H1 (cell line): ENCODE measurements at regions not wholly inside any gene's neighbourhood (a gene's known extent, or its start where the extent isn't known, plus 50 kb on each side); places are given as distances from the start of the nearest gene placed in this dataset.

Source experiments
- BACH1 ChIP-seq: IDR thresholded peaks from 2 replicates; pipeline ENCODE4 v1.6.1; 2012; ENCODE audit warnings: low read length, improper control_type of control experiment
- CBX5 ChIP-seq: fragments of 300-800, 300-1000 bp; sonication (generic); IDR thresholded peaks from 2 replicates; pipeline ENCODE4 v1.7.1; 2016; ENCODE audit warnings: antibody characterized with exemption, low read length, low read depth
- CHD2 ChIP-seq: IDR thresholded peaks from 2 replicates; pipeline ENCODE4 v1.6.1; 2012; ENCODE audit warnings: low read length, improper control_type of control experiment
- CREB1 ChIP-seq: IDR thresholded peaks from 2 replicates; pipeline ENCODE4 v1.6.1; 2012; ENCODE audit warnings: inconsistent platforms
- CTBP2 ChIP-seq: IDR thresholded peaks from 2 replicates; pipeline ENCODE4 v1.7.0; 2011; ENCODE audit warnings: borderline replicate concordance, mild to moderate bottlenecking, moderate library complexity, mixed read lengths, low read length; ENCODE audit not compliant: insufficient read depth, insufficient read length
- FOSL1 ChIP-seq: IDR thresholded peaks from 2 replicates; pipeline ENCODE4 v1.6.1; 2011; ENCODE audit warnings: mild to moderate bottlenecking, low read depth, low read length, moderate library complexity; ENCODE audit not compliant: insufficient read depth
- JUN ChIP-seq: IDR thresholded peaks from 2 replicates; pipeline ENCODE4 v1.6.1; 2011; ENCODE audit warnings: low read depth, mild to moderate bottlenecking, improper control_type of control experiment, low read length
- NANOG ChIP-seq: IDR thresholded peaks from 2 replicates; pipeline ENCODE4 v1.6.1; 2011; ENCODE audit warnings: low read length, low read depth, mild to moderate bottlenecking, inconsistent platforms; ENCODE audit not compliant: insufficient read depth, poor library complexity, severe bottlenecking
- PHF8 ChIP-seq: fragments of 200-600 bp; sonication (generic); conservative IDR thresholded peaks from 2 replicates; pipeline ENCODE4 v1.7.1; 2012; ENCODE audit warnings: low read depth, mild to moderate bottlenecking, inconsistent platforms, low read length, moderate library complexity
- TAF7 ChIP-seq: optimal IDR thresholded peaks from 2 replicates; pipeline ENCODE3; 2011; ENCODE audit warnings: low read depth, mild to moderate bottlenecking, inconsistent platforms, low read length, moderate library complexity, borderline replicate concordance
- TF ChIP-seq, protein P1 (sequence below): IDR thresholded peaks from 2 replicates; pipeline ENCODE4 v1.6.1; 2011; ENCODE audit warnings: low read depth, mild to moderate bottlenecking, low read length; ENCODE audit not compliant: insufficient read depth
- TF ChIP-seq, protein P2 (sequence below): fragments of 300-600 bp; sonication (generic); IDR thresholded peaks from 2 replicates; pipeline ENCODE4 v1.7.1; 2012; ENCODE audit warnings: low read length, moderate library complexity, mild to moderate bottlenecking, inconsistent platforms; ENCODE audit not compliant: insufficient replicate concordance

DNA sequence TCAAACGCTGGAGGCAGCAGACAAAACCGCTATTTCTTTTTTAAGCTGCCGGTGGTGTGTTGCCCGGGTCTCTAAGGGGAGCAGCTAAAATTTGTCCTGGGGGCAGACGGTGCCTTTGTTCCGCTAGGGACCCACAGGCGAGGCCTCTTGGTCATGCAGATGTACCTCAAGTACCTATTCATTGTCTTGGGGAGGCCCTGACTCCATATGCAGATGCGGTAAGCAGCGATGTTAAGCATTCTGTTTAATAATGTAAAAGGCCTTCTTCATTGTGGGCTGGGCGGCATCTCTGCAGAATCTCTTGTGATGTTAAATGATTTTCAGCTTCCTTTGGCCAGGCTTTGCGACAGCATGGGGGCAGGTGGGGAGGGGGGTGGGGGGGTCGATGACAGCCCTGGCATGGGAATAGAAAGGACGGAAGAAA, 98.9 kb upstream of the PJA1 start (continued):
- TF ChIP-seq JUN (no peak), TAF7 (no peak), BACH1 (no peak), CBX5 (no peak), PHF8 (no peak), FOSL1 (no peak), CTBP2 (peak; percentile 87), CHD2 (0 out of 2 replicates have a peak, but pooled peaks have one; percentile 32), CREB1 (no peak), NANOG (peak; percentile 99)
- TF ChIP-seq, protein P1, sequence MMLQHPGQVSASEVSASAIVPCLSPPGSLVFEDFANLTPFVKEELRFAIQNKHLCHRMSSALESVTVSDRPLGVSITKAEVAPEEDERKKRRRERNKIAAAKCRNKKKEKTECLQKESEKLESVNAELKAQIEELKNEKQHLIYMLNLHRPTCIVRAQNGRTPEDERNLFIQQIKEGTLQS, result no peak
- TF ChIP-seq, protein P2, sequence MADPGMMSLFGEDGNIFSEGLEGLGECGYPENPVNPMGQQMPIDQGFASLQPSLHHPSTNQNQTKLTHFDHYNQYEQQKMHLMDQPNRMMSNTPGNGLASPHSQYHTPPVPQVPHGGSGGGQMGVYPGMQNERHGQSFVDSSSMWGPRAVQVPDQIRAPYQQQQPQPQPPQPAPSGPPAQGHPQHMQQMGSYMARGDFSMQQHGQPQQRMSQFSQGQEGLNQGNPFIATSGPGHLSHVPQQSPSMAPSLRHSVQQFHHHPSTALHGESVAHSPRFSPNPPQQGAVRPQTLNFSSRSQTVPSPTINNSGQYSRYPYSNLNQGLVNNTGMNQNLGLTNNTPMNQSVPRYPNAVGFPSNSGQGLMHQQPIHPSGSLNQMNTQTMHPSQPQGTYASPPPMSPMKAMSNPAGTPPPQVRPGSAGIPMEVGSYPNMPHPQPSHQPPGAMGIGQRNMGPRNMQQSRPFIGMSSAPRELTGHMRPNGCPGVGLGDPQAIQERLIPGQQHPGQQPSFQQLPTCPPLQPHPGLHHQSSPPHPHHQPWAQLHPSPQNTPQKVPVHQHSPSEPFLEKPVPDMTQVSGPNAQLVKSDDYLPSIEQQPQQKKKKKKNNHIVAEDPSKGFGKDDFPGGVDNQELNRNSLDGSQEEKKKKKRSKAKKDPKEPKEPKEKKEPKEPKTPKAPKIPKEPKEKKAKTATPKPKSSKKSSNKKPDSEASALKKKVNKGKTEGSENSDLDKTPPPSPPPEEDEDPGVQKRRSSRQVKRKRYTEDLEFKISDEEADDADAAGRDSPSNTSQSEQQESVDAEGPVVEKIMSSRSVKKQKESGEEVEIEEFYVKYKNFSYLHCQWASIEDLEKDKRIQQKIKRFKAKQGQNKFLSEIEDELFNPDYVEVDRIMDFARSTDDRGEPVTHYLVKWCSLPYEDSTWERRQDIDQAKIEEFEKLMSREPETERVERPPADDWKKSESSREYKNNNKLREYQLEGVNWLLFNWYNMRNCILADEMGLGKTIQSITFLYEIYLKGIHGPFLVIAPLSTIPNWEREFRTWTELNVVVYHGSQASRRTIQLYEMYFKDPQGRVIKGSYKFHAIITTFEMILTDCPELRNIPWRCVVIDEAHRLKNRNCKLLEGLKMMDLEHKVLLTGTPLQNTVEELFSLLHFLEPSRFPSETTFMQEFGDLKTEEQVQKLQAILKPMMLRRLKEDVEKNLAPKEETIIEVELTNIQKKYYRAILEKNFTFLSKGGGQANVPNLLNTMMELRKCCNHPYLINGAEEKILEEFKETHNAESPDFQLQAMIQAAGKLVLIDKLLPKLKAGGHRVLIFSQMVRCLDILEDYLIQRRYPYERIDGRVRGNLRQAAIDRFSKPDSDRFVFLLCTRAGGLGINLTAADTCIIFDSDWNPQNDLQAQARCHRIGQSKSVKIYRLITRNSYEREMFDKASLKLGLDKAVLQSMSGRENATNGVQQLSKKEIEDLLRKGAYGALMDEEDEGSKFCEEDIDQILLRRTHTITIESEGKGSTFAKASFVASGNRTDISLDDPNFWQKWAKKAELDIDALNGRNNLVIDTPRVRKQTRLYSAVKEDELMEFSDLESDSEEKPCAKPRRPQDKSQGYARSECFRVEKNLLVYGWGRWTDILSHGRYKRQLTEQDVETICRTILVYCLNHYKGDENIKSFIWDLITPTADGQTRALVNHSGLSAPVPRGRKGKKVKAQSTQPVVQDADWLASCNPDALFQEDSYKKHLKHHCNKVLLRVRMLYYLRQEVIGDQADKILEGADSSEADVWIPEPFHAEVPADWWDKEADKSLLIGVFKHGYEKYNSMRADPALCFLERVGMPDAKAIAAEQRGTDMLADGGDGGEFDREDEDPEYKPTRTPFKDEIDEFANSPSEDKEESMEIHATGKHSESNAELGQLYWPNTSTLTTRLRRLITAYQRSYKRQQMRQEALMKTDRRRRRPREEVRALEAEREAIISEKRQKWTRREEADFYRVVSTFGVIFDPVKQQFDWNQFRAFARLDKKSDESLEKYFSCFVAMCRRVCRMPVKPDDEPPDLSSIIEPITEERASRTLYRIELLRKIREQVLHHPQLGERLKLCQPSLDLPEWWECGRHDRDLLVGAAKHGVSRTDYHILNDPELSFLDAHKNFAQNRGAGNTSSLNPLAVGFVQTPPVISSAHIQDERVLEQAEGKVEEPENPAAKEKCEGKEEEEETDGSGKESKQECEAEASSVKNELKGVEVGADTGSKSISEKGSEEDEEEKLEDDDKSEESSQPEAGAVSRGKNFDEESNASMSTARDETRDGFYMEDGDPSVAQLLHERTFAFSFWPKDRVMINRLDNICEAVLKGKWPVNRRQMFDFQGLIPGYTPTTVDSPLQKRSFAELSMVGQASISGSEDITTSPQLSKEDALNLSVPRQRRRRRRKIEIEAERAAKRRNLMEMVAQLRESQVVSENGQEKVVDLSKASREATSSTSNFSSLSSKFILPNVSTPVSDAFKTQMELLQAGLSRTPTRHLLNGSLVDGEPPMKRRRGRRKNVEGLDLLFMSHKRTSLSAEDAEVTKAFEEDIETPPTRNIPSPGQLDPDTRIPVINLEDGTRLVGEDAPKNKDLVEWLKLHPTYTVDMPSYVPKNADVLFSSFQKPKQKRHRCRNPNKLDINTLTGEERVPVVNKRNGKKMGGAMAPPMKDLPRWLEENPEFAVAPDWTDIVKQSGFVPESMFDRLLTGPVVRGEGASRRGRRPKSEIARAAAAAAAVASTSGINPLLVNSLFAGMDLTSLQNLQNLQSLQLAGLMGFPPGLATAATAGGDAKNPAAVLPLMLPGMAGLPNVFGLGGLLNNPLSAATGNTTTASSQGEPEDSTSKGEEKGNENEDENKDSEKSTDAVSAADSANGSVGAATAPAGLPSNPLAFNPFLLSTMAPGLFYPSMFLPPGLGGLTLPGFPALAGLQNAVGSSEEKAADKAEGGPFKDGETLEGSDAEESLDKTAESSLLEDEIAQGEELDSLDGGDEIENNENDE, result peak; percentile 61
